ENCODE measurements at regions not wholly inside any gene's neighbourhood (a gene's known extent, or its start where the extent isn't known, plus 50 kb on each side); places are given as distances from the start of the nearest gene placed in this dataset.

DNA sequence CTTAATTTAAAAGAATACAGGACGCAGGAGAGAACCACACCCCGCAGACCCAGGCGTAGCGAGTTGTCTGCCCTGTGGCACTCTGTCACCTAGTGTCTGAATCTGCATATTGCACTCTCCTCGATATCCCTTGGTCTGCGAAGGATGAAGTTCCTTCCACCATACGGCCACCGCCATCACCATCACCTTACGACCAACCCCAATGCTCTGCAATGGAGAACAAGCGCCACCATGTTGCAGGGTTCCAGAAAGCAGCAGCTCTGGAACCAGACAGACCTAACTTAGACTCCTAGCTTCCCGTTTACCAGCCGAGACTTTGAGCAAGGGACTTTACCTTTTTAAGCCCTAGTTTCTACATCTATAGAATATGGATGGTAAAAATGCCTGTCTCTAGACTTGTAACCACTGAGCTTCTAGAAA is 77.4 kb upstream of the DMRT1 start:
- H3K4ac ChIP-seq (ENCODE audit: low read depth, low read length): no peak overlapping the region
- no peaks in the 10 kb centered on the region for H3K9me3 ChIP-seq (ENCODE audit: control insufficient read depth, insufficient read depth, low read length)
- dilution Hi-C loops (cut with HindIII; ENCODE audit: low sequenced_read_pairs, unreplicated experiment): no loop called here
- H3K9me1 ChIP-seq (ENCODE audit: insufficient read depth, low read length): no peaks in the 10 kb centered on the region
- peak overlapping the region; percentile 25; the same call in 1 of the 2 replicates for H2BK120ac ChIP-seq (ENCODE audit: low read depth, low read length)
- H3K27me3 ChIP-seq (ENCODE audit: control insufficient read depth, insufficient read depth, low read length): no peaks in the 10 kb centered on the region; the same call in 1 of the 2 replicates
- POLR2A ChIA-PET (ENCODE audit: unreplicated experiment): no interaction called here
- H2AK5ac ChIP-seq (ENCODE audit: low read depth, low read length): no peak overlapping the region
- H3K18ac ChIP-seq (ENCODE audit: low read depth, low read length): no peak overlapping the region
- CTCF ChIA-PET: interaction anchor here (0.5 to 1.1 kb wide), 4 partner anchors 14 to 164 kb away, joined by 3 to 5 read pairs (median 3); no protein-coding TSS in a partner anchor
- no peak overlapping the region for H3K14ac ChIP-seq (replicated peaks; ENCODE audit: low read depth, low read length)
- WGBS, 2 experiments (ENCODE audit: extremely low coverage in 2 of 2, insufficient read length in 1 of 2): 70% methylated on average over 4 of the region's 12 CpGs; no CpG with 5 or more reads in 1 of the 2 experiments
- H2BK15ac ChIP-seq (ENCODE audit: low read depth, low read length): no peak overlapping the region
- TF ChIP-seq USF2 (IDR thresholded peaks at IDR 0.05; ENCODE audit: low read depth, low read length) (no peak), RAD21 (IDR thresholded peaks at IDR 0.05; ENCODE audit: low read length) (peak; percentile 84), SMC3 (IDR thresholded peaks at IDR 0.05; ENCODE audit: low read depth, low read length) (peak; percentile 83)
- TF ChIP-seq, protein P1, sequence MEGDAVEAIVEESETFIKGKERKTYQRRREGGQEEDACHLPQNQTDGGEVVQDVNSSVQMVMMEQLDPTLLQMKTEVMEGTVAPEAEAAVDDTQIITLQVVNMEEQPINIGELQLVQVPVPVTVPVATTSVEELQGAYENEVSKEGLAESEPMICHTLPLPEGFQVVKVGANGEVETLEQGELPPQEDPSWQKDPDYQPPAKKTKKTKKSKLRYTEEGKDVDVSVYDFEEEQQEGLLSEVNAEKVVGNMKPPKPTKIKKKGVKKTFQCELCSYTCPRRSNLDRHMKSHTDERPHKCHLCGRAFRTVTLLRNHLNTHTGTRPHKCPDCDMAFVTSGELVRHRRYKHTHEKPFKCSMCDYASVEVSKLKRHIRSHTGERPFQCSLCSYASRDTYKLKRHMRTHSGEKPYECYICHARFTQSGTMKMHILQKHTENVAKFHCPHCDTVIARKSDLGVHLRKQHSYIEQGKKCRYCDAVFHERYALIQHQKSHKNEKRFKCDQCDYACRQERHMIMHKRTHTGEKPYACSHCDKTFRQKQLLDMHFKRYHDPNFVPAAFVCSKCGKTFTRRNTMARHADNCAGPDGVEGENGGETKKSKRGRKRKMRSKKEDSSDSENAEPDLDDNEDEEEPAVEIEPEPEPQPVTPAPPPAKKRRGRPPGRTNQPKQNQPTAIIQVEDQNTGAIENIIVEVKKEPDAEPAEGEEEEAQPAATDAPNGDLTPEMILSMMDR (conservative IDR thresholded peaks at IDR 0.05; ENCODE audit: low read depth, low read length): peak; percentile 67
- peak overlapping the region; percentile 40 for H2AFZ ChIP-seq (replicated peaks; ENCODE audit: low read length, poor library complexity)
- no peaks in the 10 kb centered on the region for H3K36me3 ChIP-seq (ENCODE audit: control insufficient read depth, insufficient read depth, low read length)
- H2BK20ac ChIP-seq (ENCODE audit: low read depth, low read length): no peak overlapping the region
- H3K56ac ChIP-seq (ENCODE audit: extremely low read depth, insufficient read depth, low read length): no peak overlapping the region
- intact Hi-C loops (cut with micrococcal nuclease): loop anchor here (5.0 kb wide), 1 partner anchor 377 kb away; no protein-coding TSS in a partner anchor
- no peak overlapping the region for H3K4me2 ChIP-seq (ENCODE audit: low read depth, low read length)
- H4K91ac ChIP-seq (ENCODE audit: insufficient read depth, low read depth, low read length): no peak overlapping the region
- no TSS peak for BruUV-seq (replicated peaks)
- H4K20me1 ChIP-seq (ENCODE audit: insufficient read depth, low read length): no peaks in the 10 kb centered on the region
- H4K8ac ChIP-seq (ENCODE audit: low read depth in 2 of 2, low read length in 2 of 2): no peak overlapping the region
- ATAC-seq (ENCODE audit: low read depth): peak; percentile 94
- H4K5ac ChIP-seq (ENCODE audit: low read depth, low read length): no peak overlapping the region
- H3K4me3 ChIP-seq (ENCODE audit: insufficient read depth, low read depth, low read length): no peak overlapping the region
- in situ Hi-C loops (cut with MboI; ENCODE audit: low sequenced_read_pairs): no loop called here
- no peak overlapping the region for H3K23ac ChIP-seq (ENCODE audit: low read depth, low read length)
- H2AK9ac ChIP-seq (replicated peaks; ENCODE audit: low read depth, low read length, poor library complexity): no peak overlapping the region
- H3K4me1 ChIP-seq (ENCODE audit: control insufficient read depth, insufficient read depth, low read length): peaks cover 2% of the 10 kb centered on the region; the same call in 1 of the 2 replicates
- H3K9ac ChIP-seq (ENCODE audit: low read depth, low read length): no peak overlapping the region
- no peak overlapping the region for H3K27ac ChIP-seq (ENCODE audit: insufficient read depth, low read length)
- DNase-seq: peak; percentile 56
- H2BK5ac ChIP-seq (ENCODE audit: low read depth, low read length, poor library complexity, severe bottlenecking): no peak overlapping the region
- no peaks in the 10 kb centered on the region for H3K79me1 ChIP-seq (ENCODE audit: low read depth in 1 of 2, low read length in 2 of 2)

All from IMR-90 (cell line).